Mammary epithelial cell (primary cell): ENCODE measurements at regions not wholly inside any gene's neighbourhood (a gene's known extent, or its start where the extent isn't known, plus 50 kb on each side); places are given as distances from the start of the nearest gene placed in this dataset.

Source experiments
- CTCF ChIP-seq, 2 donors: IDR thresholded peaks in 1 of 2; conservative IDR thresholded peaks in 1 of 2; 2 replicates each; pipeline ENCODE4 v1.5.1; 2011 to 2012; ENCODE audit warnings: inconsistent platforms in 2 of 2, low read length in 2 of 2, mild to moderate bottlenecking in 2 of 2, control low read depth in 1 of 2, low read depth in 1 of 2; ENCODE audit not compliant: insufficient read depth in 1 of 2; ENCODE audit errors: extremely low read depth in 1 of 2
- EZH2 ChIP-seq: IDR thresholded peaks from 2 replicates; pipeline ENCODE4 v1.6.1; 2012; ENCODE audit warnings: low read length, inconsistent platforms, borderline replicate concordance

GRCh38 chr4:123116412-123116811 lies 194.0 kb upstream of the NUDT6 start:
- no peak for TF ChIP-seq CTCF (conservative IDR thresholded peaks at IDR 0.05 in 1 of 2, IDR thresholded peaks at IDR 0.05 in 1 of 2; ENCODE audit: extremely low read depth in 1 of 2, insufficient read depth in 1 of 2, low read depth in 1 of 2, low read length in 2 of 2)
- no peak for TF ChIP-seq EZH2
